HEK293 (cell line): ENCODE measurements at regions not wholly inside any gene's neighbourhood (a gene's known extent, or its start where the extent isn't known, plus 50 kb on each side); places are given as distances from the start of the nearest gene placed in this dataset.

Source experiments
- REST ChIP-seq: fragments of 450-650 bp; formaldehyde crosslinking; IDR thresholded peaks from 2 replicates; pipeline ENCODE4 v1.5.1; 2016; ENCODE audit warnings: missing biosample characterization, missing genetic modification characterization
- ZNF580 ChIP-seq: fragments of 450-650 bp; formaldehyde crosslinking; IDR thresholded peaks from 2 replicates; pipeline ENCODE4 v1.5.1; 2016; ENCODE audit warnings: missing biosample characterization, missing genetic modification characterization
- ZNF629 ChIP-seq: fragments of 450-650 bp; formaldehyde crosslinking; IDR thresholded peaks from 2 replicates; pipeline ENCODE4 v1.5.1; 2017; ENCODE audit warnings: missing biosample characterization, missing genetic modification characterization
- TF ChIP-seq, protein P1 (sequence below): fragments of 450-650 bp; IDR thresholded peaks from 2 replicates; pipeline ENCODE4 v1.5.1; 2018; ENCODE audit warnings: missing biosample characterization, mild to moderate bottlenecking, missing genetic modification characterization

- TF ChIP-seq ZNF629 (tag by site-specific recombination) (no peak), ZNF580 (no peak), REST (tag by site-specific recombination) (no peak)
- TF ChIP-seq, protein P1, sequence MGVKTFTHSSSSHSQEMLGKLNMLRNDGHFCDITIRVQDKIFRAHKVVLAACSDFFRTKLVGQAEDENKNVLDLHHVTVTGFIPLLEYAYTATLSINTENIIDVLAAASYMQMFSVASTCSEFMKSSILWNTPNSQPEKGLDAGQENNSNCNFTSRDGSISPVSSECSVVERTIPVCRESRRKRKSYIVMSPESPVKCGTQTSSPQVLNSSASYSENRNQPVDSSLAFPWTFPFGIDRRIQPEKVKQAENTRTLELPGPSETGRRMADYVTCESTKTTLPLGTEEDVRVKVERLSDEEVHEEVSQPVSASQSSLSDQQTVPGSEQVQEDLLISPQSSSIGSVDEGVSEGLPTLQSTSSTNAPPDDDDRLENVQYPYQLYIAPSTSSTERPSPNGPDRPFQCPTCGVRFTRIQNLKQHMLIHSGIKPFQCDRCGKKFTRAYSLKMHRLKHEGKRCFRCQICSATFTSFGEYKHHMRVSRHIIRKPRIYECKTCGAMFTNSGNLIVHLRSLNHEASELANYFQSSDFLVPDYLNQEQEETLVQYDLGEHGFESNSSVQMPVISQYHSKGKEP: no peak
These were observed 60.6 kb upstream of the PRDM11 start for GRCh38 chr11:45085646-45086501.
